ENCODE measurements at regions not wholly inside any gene's neighbourhood (a gene's known extent, or its start where the extent isn't known, plus 50 kb on each side); places are given as distances from the start of the nearest gene placed in this dataset.

GRCh38 chr12:86744547-86745212 is 488.5 kb upstream of the MGAT4C start:
- no peak for TF ChIP-seq CTCF (IDR thresholded peaks at IDR 0.05; ENCODE audit: low read depth, low read length)
- no peak overlapping the region for H3K4me3 ChIP-seq (replicated peaks in 1 of 2; ENCODE audit: low read depth in 2 of 2, low read length in 2 of 2)
- no peak for DNase-seq (ENCODE audit: low read depth in 2 of 2)

- DNase-seq (ENCODE audit: low read depth in 2 of 2) = no peak
- no peak overlapping the region for H3K4me3 ChIP-seq (replicated peaks in 1 of 2; ENCODE audit: low read depth in 2 of 2, low read length in 2 of 2)
- no peak for TF ChIP-seq CTCF (IDR thresholded peaks at IDR 0.05; ENCODE audit: low read depth, low read length)
These were observed 487.8 kb upstream of the MGAT4C start for GRCh38 chr12:86743875-86744536.

GRCh38 chr12:86741531-86741930 is 485.3 kb upstream of the MGAT4C start:
- no peak for DNase-seq (ENCODE audit: low read depth in 2 of 2)
- TF ChIP-seq CTCF (IDR thresholded peaks at IDR 0.05; ENCODE audit: low read depth, low read length) = no peak
- H3K4me3 ChIP-seq (replicated peaks in 1 of 2; ENCODE audit: low read depth in 2 of 2, low read length in 2 of 2) = no peak overlapping the region

GRCh38 chr12:86735851-86736250 is 479.7 kb upstream of the MGAT4C start:
- no peak for TF ChIP-seq CTCF (IDR thresholded peaks at IDR 0.05; ENCODE audit: low read depth, low read length)
- no peak for DNase-seq (ENCODE audit: low read depth in 2 of 2)
- no peak overlapping the region for H3K4me3 ChIP-seq (replicated peaks in 1 of 2; ENCODE audit: low read depth in 2 of 2, low read length in 2 of 2)

- no peak overlapping the region for H3K4me3 ChIP-seq (replicated peaks in 1 of 2; ENCODE audit: low read depth in 2 of 2, low read length in 2 of 2)
- TF ChIP-seq CTCF (IDR thresholded peaks at IDR 0.05; ENCODE audit: low read depth, low read length) = no peak
- DNase-seq (ENCODE audit: low read depth in 2 of 2) = no peak
These were observed 478.9 kb upstream of the MGAT4C start for GRCh38 chr12:86735072-86735471.

- H3K4me3 ChIP-seq (replicated peaks in 1 of 2; ENCODE audit: low read depth in 2 of 2, low read length in 2 of 2) = no peak overlapping the region
- no peak for TF ChIP-seq CTCF (IDR thresholded peaks at IDR 0.05; ENCODE audit: low read depth, low read length)
- DNase-seq (ENCODE audit: low read depth in 2 of 2) = no peak
These were observed 474.0 kb upstream of the MGAT4C start for GRCh38 chr12:86730233-86730632.
